B cell (primary cell): ENCODE measurements at regions not wholly inside any gene's neighbourhood (a gene's known extent, or its start where the extent isn't known, plus 50 kb on each side); places are given as distances from the start of the nearest gene placed in this dataset.

Source experiments
- ATAC-seq: fragments of 200-7000 bp; cut with Tn5 transposase; one replicate; pipeline ENCODE4 v1.10.0; 2021; ENCODE audit warnings: low read depth, mild to moderate bottlenecking, moderate number of reproducible peaks, moderate library complexity
- CTCF ChIA-PET: fragments of 350-600 bp; sonication (Branson Sonifier 250); formaldehyde crosslinking; loops from one replicate; lab custom pipeline; 2021; ENCODE audit warnings: antibody characterized with exemption, inconsistent platforms; lab: Charles Lee
- POLR2A ChIA-PET: fragments of 350-600 bp; sonication (Branson Sonifier 250); formaldehyde crosslinking; loops from one replicate; lab custom pipeline; 2021; ENCODE audit warnings: antibody characterized with exemption; lab: Charles Lee
- DNase-seq: peaks from one replicate; pipeline ENCODE4 v3.0.0; 2013
- H2AFZ ChIP-seq: 2 replicates; pipeline ENCODE4 v1.6.1; 2012; ENCODE audit warnings: mild to moderate bottlenecking, low read depth, low read length; ENCODE audit not compliant: insufficient read depth, poor library complexity, severe bottlenecking
- H3K27ac ChIP-seq, 2 donors: 1 replicate in 1 of 2; 2 replicates in 1 of 2; pipeline ENCODE4 v1.5.1; 2012 to 2013; ENCODE audit warnings: low read length in 2 of 2, mild to moderate bottlenecking in 2 of 2, moderate library complexity in 1 of 2
- H3K27me3 ChIP-seq, 4 experiments: fragments of 200-600 bp in 1 of 4; sonication (generic) in 1 of 4; replicated peaks in 1 of 4; 1 replicate in 2 of 4; 2 replicates in 2 of 4; pipeline versions ENCODE4 v1.6.1 to v1.7.0; 2013 to 2016; ENCODE audit warnings: low read length in 3 of 4, mild to moderate bottlenecking in 2 of 4, mixed read lengths in 1 of 4, moderate library complexity in 1 of 4; ENCODE audit not compliant: insufficient read depth in 4 of 4, control insufficient read depth in 3 of 4; ENCODE audit errors: control extremely low read depth in 1 of 4
- H3K36me3 ChIP-seq, 2 experiments: replicated peaks in 1 of 2; 1 replicate in 1 of 2; 2 replicates in 1 of 2; pipeline versions ENCODE4 v1.6.1 to v1.7.1; 2013; ENCODE audit warnings: low read length in 1 of 2; ENCODE audit not compliant: insufficient read depth in 2 of 2, control insufficient read depth in 1 of 2; ENCODE audit errors: control extremely low read depth in 1 of 2, extremely low read depth in 1 of 2
- H3K4me1 ChIP-seq, 2 donors: fragments of 200-600 bp in 1 of 2; sonication (generic) in 1 of 2; 1 replicate in 1 of 2; 2 replicates in 1 of 2; pipeline versions ENCODE4 v1.5.1 to v1.6.1; 2013 to 2017; ENCODE audit warnings: low read length in 2 of 2; ENCODE audit not compliant: control insufficient read depth in 2 of 2, insufficient read depth in 2 of 2
- H3K4me2 ChIP-seq: replicated peaks from 2 replicates; pipeline ENCODE3; 2012; ENCODE audit warnings: mild to moderate bottlenecking, low read depth, low read length; ENCODE audit not compliant: poor library complexity, severe bottlenecking
- H3K4me3 ChIP-seq, 5 experiments: fragments of 200-600 bp in 1 of 5; sonication (generic) in 1 of 5; 1 replicate in 3 of 5; 2 replicates in 2 of 5; pipeline versions ENCODE4 v1.5.1 to v1.7.0; 2011 to 2016; ENCODE audit warnings: low read length in 4 of 5, mild to moderate bottlenecking in 4 of 5, low read depth in 2 of 5, control low read depth in 1 of 5, moderate library complexity in 1 of 5; ENCODE audit not compliant: insufficient read depth in 1 of 5; ENCODE audit errors: control extremely low read depth in 1 of 5, extremely low read depth in 1 of 5
- H3K79me2 ChIP-seq: fragments of 200-600 bp; sonication (generic); one replicate; pipeline ENCODE4 v1.6.0; 2016; ENCODE audit warnings: low read length; ENCODE audit not compliant: control insufficient read depth, insufficient read depth
- H3K9ac ChIP-seq: fragments of 200-600 bp; sonication (generic); 2 replicates; pipeline ENCODE4 v1.6.1; 2017; ENCODE audit warnings: mild to moderate bottlenecking, low read length, moderate library complexity
- H3K9me3 ChIP-seq, 3 donors: one replicate each; pipeline versions ENCODE4 v1.6.1 to v1.7.1; 2013; ENCODE audit warnings: low read length in 2 of 3; ENCODE audit not compliant: control insufficient read depth in 2 of 3, insufficient read depth in 1 of 3; ENCODE audit errors: control extremely low read depth in 1 of 3
- H4K20me1 ChIP-seq: 2 replicates; pipeline ENCODE4 v1.6.0; 2012; ENCODE audit warnings: mild to moderate bottlenecking, low read length; ENCODE audit not compliant: insufficient read depth, control insufficient read depth, poor library complexity, severe bottlenecking
- H3K27ac Mint-ChIP-seq: one replicate; pipeline ENCODE4 v1.8.0; 2021; ENCODE audit warnings: mixed read lengths
- H3K27me3 Mint-ChIP-seq: one replicate; pipeline ENCODE4 v1.8.0; 2021; ENCODE audit warnings: mixed read lengths
- H3K4me1 Mint-ChIP-seq: one replicate; pipeline ENCODE4 v1.8.0; 2021; ENCODE audit warnings: mixed read lengths
- H3K4me3 Mint-ChIP-seq: one replicate; pipeline ENCODE4 v1.8.0; 2021; ENCODE audit warnings: mixed read lengths
- H3K9me3 Mint-ChIP-seq: one replicate; pipeline ENCODE4 v1.8.0; 2022; ENCODE audit warnings: mixed read lengths; ENCODE audit not compliant: insufficient read depth
- CTCF ChIP-seq: fragments of 200-600 bp; IDR thresholded peaks from one replicate; pipeline ENCODE4 v1.8.0; 2022; ENCODE audit warnings: antibody characterized with exemption, mild to moderate bottlenecking
- EZH2 ChIP-seq: IDR thresholded peaks from 2 replicates; pipeline ENCODE4 v1.6.1; 2012; ENCODE audit warnings: borderline replicate concordance, low read depth, mild to moderate bottlenecking, moderate library complexity, low read length; ENCODE audit not compliant: insufficient read depth, poor library complexity, severe bottlenecking
- WGBS: methylation state at CpG from one replicate; pipeline ENCODE4 v1.1.5; 2013; ENCODE audit warnings: missing lambda C conversion rate; ENCODE audit not compliant: insufficient coverage; 5-methylcytosine and 5-hydroxymethylcytosine counted together
- intact Hi-C: fragments of 100-400 bp; cut with micrococcal nuclease; formaldehyde crosslinking; loops from one replicate; pipeline ENCODE4 v1.10.0; 2022

- TF ChIP-seq EZH2 (no peak), CTCF (no peak)
- 86% methylated on average over 1 of the region's 1 CpG for WGBS
- no peaks in the 10 kb centered on the region for H3K9me3 ChIP-seq
- H3K79me2 ChIP-seq = no peaks in the 10 kb centered on the region
- no peaks in the 10 kb centered on the region for H3K27me3 Mint-ChIP-seq
- DNase-seq (no peak), ATAC-seq (no peak)
- H3K9ac ChIP-seq = no peak overlapping the region
- H3K27ac ChIP-seq = no peak overlapping the region
- no peak overlapping the region for H3K4me3 ChIP-seq
- H3K4me2 ChIP-seq = no peak overlapping the region
- ChIA-PET POLR2A (no interaction called here), CTCF (no interaction called here)
- intact Hi-C loops = no loop called here
- peaks cover 3% of the 10 kb centered on the region for H3K9me3 Mint-ChIP-seq
- H3K36me3 ChIP-seq = no peaks in the 10 kb centered on the region
- H2AFZ ChIP-seq = no peak overlapping the region
- no peak overlapping the region for H3K4me3 Mint-ChIP-seq
- no peaks in the 10 kb centered on the region for H3K27me3 ChIP-seq
- H3K4me1 ChIP-seq = no peaks in the 10 kb centered on the region
- H4K20me1 ChIP-seq = no peaks in the 10 kb centered on the region
- no peaks in the 10 kb centered on the region for H3K4me1 Mint-ChIP-seq
- no peak overlapping the region for H3K27ac Mint-ChIP-seq
Observed at GRCh38 chr3:68441054-68441453, 491.3 kb downstream of the TAFA4 start.

- no peaks in the 10 kb centered on the region for H3K27me3 Mint-ChIP-seq
- H3K9me3 Mint-ChIP-seq = no peaks in the 10 kb centered on the region
- POLR2A ChIA-PET = no interaction called here
- no peak overlapping the region for H3K27ac ChIP-seq
- CTCF ChIA-PET = no interaction called here
- H3K27ac Mint-ChIP-seq = no peak overlapping the region
- no peak overlapping the region for H3K4me2 ChIP-seq
- H3K79me2 ChIP-seq = no peaks in the 10 kb centered on the region
- no peaks in the 10 kb centered on the region for H4K20me1 ChIP-seq
- no peak overlapping the region for H3K4me3 Mint-ChIP-seq
- H3K9me3 ChIP-seq = no peaks in the 10 kb centered on the region
- no peaks in the 10 kb centered on the region for H3K36me3 ChIP-seq
- H3K9ac ChIP-seq = no peak overlapping the region
- no peak for TF ChIP-seq CTCF
- no peak for TF ChIP-seq EZH2
- no peaks in the 10 kb centered on the region for H3K4me1 Mint-ChIP-seq
- ATAC-seq (no peak), DNase-seq (no peak)
- H2AFZ ChIP-seq = no peak overlapping the region
- no peaks in the 10 kb centered on the region for H3K27me3 ChIP-seq
- no peak overlapping the region for H3K4me3 ChIP-seq
- intact Hi-C loops = no loop called here
- no peaks in the 10 kb centered on the region for H3K4me1 ChIP-seq
- WGBS = 100% methylated on average over 1 of the region's 3 CpGs
Observed at GRCh38 chr3:68436619-68437401, 495.5 kb downstream of the TAFA4 start.
